Neural crest cell (in vitro differentiated cells): ENCODE measurements at regions not wholly inside any gene's neighbourhood (a gene's known extent, or its start where the extent isn't known, plus 50 kb on each side); places are given as distances from the start of the nearest gene placed in this dataset.

Experiments used
- DNase-seq: peaks from one replicate; pipeline ENCODE4 v3.0.0; 2021; ENCODE audit warnings: low read depth, mixed read lengths, low spot score
- H3K27ac Mint-ChIP-seq: one replicate; pipeline ENCODE4 v1.8.0; 2021; ENCODE audit warnings: mild to moderate bottlenecking, mixed read lengths; ENCODE audit not compliant: unreplicated experiment
- H3K27me3 Mint-ChIP-seq: 2 replicates; pipeline ENCODE4 v1.8.0; 2021; ENCODE audit warnings: low read depth, mild to moderate bottlenecking, mixed read lengths
- H3K36me3 Mint-ChIP-seq: 2 replicates; pipeline ENCODE4 v1.8.0; 2021; ENCODE audit warnings: low read depth, mild to moderate bottlenecking, mixed read lengths
- H3K4me1 Mint-ChIP-seq: 2 replicates; pipeline ENCODE4 v1.8.0; 2021; ENCODE audit warnings: mixed read lengths
- H3K4me3 Mint-ChIP-seq: one replicate; pipeline ENCODE4 v1.8.0; 2021; ENCODE audit warnings: mild to moderate bottlenecking, mixed read lengths
- H3K9me3 Mint-ChIP-seq: 2 replicates; pipeline ENCODE4 v1.8.0; 2021; ENCODE audit warnings: mixed read lengths
- TF ChIP-seq, protein P1 (sequence below): fragments of 200-600 bp; sonication (generic); conservative IDR thresholded peaks from 2 replicates; pipeline ENCODE4 v1.5.0; 2021; ENCODE audit warnings: antibody characterized with exemption, mild to moderate bottlenecking

DNA sequence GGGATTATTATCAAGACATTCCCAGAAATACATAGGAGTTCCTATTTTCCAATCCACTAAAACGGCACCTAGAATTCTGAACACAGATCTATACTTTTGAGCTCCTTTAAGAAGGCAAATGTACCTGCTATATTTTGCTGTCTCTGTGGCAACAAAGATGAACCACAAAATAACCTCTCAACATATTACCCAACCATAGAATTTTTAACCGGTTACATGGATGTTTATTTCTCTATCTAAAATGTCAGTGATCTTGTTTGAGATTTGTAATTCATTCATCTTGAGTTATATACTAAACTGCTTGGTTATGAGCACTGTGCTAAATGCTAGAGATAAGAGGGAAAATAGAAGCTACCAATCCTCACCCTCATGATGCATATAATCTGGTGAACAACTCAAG lies 117.5 kb upstream of the HMGCLL1 start:
- Mint-ChIP-seq H3K27me3 (no peaks in the 10 kb centered on the region), H3K27ac (no peak overlapping the region), H3K36me3 (no peaks in the 10 kb centered on the region), H3K9me3 (peaks cover 2% of the 10 kb centered on the region), H3K4me3 (no peak overlapping the region), H3K4me1 (peaks cover 17% of the 10 kb centered on the region)
- DNase-seq = no peak
- TF ChIP-seq, protein P1, sequence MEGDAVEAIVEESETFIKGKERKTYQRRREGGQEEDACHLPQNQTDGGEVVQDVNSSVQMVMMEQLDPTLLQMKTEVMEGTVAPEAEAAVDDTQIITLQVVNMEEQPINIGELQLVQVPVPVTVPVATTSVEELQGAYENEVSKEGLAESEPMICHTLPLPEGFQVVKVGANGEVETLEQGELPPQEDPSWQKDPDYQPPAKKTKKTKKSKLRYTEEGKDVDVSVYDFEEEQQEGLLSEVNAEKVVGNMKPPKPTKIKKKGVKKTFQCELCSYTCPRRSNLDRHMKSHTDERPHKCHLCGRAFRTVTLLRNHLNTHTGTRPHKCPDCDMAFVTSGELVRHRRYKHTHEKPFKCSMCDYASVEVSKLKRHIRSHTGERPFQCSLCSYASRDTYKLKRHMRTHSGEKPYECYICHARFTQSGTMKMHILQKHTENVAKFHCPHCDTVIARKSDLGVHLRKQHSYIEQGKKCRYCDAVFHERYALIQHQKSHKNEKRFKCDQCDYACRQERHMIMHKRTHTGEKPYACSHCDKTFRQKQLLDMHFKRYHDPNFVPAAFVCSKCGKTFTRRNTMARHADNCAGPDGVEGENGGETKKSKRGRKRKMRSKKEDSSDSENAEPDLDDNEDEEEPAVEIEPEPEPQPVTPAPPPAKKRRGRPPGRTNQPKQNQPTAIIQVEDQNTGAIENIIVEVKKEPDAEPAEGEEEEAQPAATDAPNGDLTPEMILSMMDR = no peak

- Mint-ChIP-seq H3K27me3 (no peaks in the 10 kb centered on the region), H3K9me3 (peaks cover 7% of the 10 kb centered on the region), H3K4me1 (peaks cover 17% of the 10 kb centered on the region), H3K36me3 (no peaks in the 10 kb centered on the region), H3K4me3 (no peak overlapping the region), H3K27ac (no peak overlapping the region)
- TF ChIP-seq, protein P1 = no peak
- DNase-seq = no peak
Measured at GRCh38 chr6:55696041-55696440, 117.0 kb upstream of the HMGCLL1 start.

DNA sequence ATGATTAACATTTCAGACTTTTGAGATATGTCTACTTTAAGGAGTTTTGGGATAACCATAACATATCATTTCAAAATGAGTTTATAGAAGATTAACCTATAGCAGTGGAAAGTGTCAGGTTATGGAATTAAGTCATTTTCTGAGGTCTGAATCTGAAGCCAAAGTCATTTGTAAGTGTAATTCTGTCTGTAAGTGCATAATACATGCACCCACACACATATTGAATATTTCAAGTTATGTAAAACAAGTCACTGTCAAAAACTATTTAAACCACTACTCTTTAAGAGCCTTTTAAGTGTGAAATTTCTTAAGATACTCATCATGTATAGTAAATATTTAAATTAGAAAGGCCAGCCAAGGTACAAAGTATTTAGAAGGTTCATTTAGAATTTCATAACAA lies 115.8 kb upstream of the HMGCLL1 start:
- Mint-ChIP-seq H3K4me1 (peaks cover 17% of the 10 kb centered on the region), H3K36me3 (no peaks in the 10 kb centered on the region), H3K4me3 (no peak overlapping the region), H3K9me3 (peaks cover 7% of the 10 kb centered on the region), H3K27ac (no peak overlapping the region), H3K27me3 (no peaks in the 10 kb centered on the region)
- TF ChIP-seq, protein P1 = no peak
- no peak for DNase-seq

GRCh38 chr6:55694148-55694547 lies 115.2 kb upstream of the HMGCLL1 start:
- no peaks in the 10 kb centered on the region for H3K36me3 Mint-ChIP-seq
- peak overlapping the region; percentile 57 for H3K27ac Mint-ChIP-seq
- peak; percentile 3 for DNase-seq
- no peaks in the 10 kb centered on the region for H3K27me3 Mint-ChIP-seq
- H3K4me1 Mint-ChIP-seq = peaks cover 17% of the 10 kb centered on the region
- H3K9me3 Mint-ChIP-seq = peaks cover 7% of the 10 kb centered on the region
- H3K4me3 Mint-ChIP-seq = no peak overlapping the region
- TF ChIP-seq, protein P1 = no peak

DNA sequence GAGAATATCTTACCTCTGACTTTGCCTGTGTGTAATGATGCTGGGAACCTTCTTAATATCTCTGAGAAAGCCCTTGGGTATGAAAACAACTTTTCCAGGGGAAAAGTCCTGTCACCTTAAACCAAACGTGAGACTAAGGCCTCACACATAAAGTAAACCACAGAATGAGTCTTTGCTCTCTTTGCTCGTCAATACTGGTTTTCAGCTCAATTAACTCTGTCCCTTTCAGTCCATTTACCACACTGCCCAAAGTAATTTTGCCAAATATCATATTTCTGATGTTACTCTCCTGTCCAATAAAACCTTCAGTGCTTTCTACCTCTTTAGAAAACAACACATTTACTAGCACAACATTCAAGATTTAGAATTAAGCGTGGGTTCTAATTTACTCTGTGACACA lies 100.5 kb upstream of the HMGCLL1 start:
- TF ChIP-seq, protein P1 = no peak
- Mint-ChIP-seq H3K27me3 (no peaks in the 10 kb centered on the region), H3K4me3 (no peak overlapping the region), H3K36me3 (peaks cover 3% of the 10 kb centered on the region), H3K4me1 (peaks cover 30% of the 10 kb centered on the region), H3K9me3 (peaks cover 5% of the 10 kb centered on the region), H3K27ac (no peak overlapping the region)
- no peak for DNase-seq
